GM21529 (cell line): ENCODE measurements at regions not wholly inside any gene's neighbourhood (a gene's known extent, or its start where the extent isn't known, plus 50 kb on each side); places are given as distances from the start of the nearest gene placed in this dataset.

ENCODE experiments used
- ATAC-seq: cut with Tn5 transposase; IDR thresholded peaks from one replicate; pipeline ENCODE4 v1.9.1; 2021; ENCODE audit not compliant: unreplicated experiment

GRCh38 chr4:176005766-176006165 is 59.9 kb upstream of the WDR17 start:
- no peak for ATAC-seq

- no peak for ATAC-seq
Measured at GRCh38 chr4:176009254-176009653, 56.4 kb upstream of the WDR17 start.

- peak; percentile 35 for ATAC-seq
Measured at GRCh38 chr4:176011529-176011928, 54.1 kb upstream of the WDR17 start.

GRCh38 chr4:176013476-176014247 is 52.0 kb upstream of the WDR17 start:
- peak; percentile 84 for ATAC-seq

GRCh38 chr4:176014583-176015108 is 51.0 kb upstream of the WDR17 start:
- ATAC-seq = no peak
